Mammary epithelial cell (primary cell): ENCODE measurements at regions not wholly inside any gene's neighbourhood (a gene's known extent, or its start where the extent isn't known, plus 50 kb on each side); places are given as distances from the start of the nearest gene placed in this dataset.

Experiments used
- EZH2 ChIP-seq: IDR thresholded peaks from 2 replicates; pipeline ENCODE4 v1.6.1; 2012; ENCODE audit warnings: low read length, inconsistent platforms, borderline replicate concordance
- TF ChIP-seq, protein P1 (sequence below), 2 donors: IDR thresholded peaks in 1 of 2; conservative IDR thresholded peaks in 1 of 2; 2 replicates each; pipeline ENCODE4 v1.5.1; 2011 to 2012; ENCODE audit warnings: inconsistent platforms in 2 of 2, low read length in 2 of 2, mild to moderate bottlenecking in 2 of 2, control low read depth in 1 of 2, low read depth in 1 of 2; ENCODE audit not compliant: insufficient read depth in 1 of 2; ENCODE audit errors: extremely low read depth in 1 of 2

DNA sequence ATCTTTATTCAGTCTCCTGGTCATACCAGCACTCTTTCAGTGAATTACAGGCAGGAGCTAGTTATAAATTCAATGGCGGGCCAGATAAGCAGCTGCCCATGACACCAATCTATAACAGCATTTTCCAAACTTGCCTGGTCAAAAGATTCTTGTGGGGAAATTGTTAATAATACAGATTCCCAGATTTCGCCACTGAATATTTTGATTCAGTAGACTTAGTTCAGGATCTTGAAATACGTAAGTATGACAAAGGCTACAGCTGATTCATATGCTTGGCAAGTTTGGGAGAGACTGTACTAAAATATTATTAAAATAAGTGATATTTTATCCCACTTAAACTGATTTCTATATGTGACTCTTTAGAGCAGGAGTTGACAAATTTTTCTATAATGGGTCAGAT lies 119.3 kb downstream of the TMCO5A start:
- TF ChIP-seq EZH2 = no peak
- TF ChIP-seq, protein P1, sequence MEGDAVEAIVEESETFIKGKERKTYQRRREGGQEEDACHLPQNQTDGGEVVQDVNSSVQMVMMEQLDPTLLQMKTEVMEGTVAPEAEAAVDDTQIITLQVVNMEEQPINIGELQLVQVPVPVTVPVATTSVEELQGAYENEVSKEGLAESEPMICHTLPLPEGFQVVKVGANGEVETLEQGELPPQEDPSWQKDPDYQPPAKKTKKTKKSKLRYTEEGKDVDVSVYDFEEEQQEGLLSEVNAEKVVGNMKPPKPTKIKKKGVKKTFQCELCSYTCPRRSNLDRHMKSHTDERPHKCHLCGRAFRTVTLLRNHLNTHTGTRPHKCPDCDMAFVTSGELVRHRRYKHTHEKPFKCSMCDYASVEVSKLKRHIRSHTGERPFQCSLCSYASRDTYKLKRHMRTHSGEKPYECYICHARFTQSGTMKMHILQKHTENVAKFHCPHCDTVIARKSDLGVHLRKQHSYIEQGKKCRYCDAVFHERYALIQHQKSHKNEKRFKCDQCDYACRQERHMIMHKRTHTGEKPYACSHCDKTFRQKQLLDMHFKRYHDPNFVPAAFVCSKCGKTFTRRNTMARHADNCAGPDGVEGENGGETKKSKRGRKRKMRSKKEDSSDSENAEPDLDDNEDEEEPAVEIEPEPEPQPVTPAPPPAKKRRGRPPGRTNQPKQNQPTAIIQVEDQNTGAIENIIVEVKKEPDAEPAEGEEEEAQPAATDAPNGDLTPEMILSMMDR (conservative IDR thresholded peaks at IDR 0.05 in 1 of 2, IDR thresholded peaks at IDR 0.05 in 1 of 2; ENCODE audit: extremely low read depth in 1 of 2, insufficient read depth in 1 of 2, low read depth in 1 of 2, low read length in 2 of 2) = no peak
